H1 (cell line): ENCODE measurements at regions not wholly inside any gene's neighbourhood (a gene's known extent, or its start where the extent isn't known, plus 50 kb on each side); places are given as distances from the start of the nearest gene placed in this dataset.

Experiments
- CTCF ChIA-PET: fragments of 300-600 bp; sonication (Branson Sonifier 250); formaldehyde crosslinking; loops from one replicate; lab custom pipeline; 2021; ENCODE audit not compliant: partially characterized antibody; lab: Charles Lee
- POLR2A ChIA-PET: fragments of 300-600 bp; sonication (Branson Sonifier 250); formaldehyde crosslinking; loops from one replicate; lab custom pipeline; 2021; ENCODE audit warnings: inconsistent platforms; ENCODE audit not compliant: partially characterized antibody; lab: Charles Lee
- DNase-seq, 2 experiments: peaks; one replicate each; pipeline versions ENCODE4 v3.0.0 to v3.0.0-alpha.2; 2010 to 2022; ENCODE audit warnings: low spot score in 2 of 2, low read depth in 1 of 2, mixed read lengths in 1 of 2
- FAIRE-seq: peaks from 2 replicates; lab custom pipeline; 2011; peaks lifted over from hg19 to GRCh38; lab: Jason Lieb, UNC
- H2AFZ ChIP-seq: 2 replicates; pipeline ENCODE4 v1.8.1; 2012; ENCODE audit warnings: low read length, inconsistent platforms
- H2AK5ac ChIP-seq: 2 replicates; pipeline ENCODE4 v1.6.1; 2013; ENCODE audit warnings: low read depth, low read length
- H2BK120ac ChIP-seq: replicated peaks from 2 replicates; pipeline ENCODE3; 2013; ENCODE audit warnings: low read depth, low read length, inconsistent platforms
- H2BK12ac ChIP-seq: 2 replicates; pipeline ENCODE4 v1.6.1; 2013; ENCODE audit warnings: low read depth, low read length
- H2BK15ac ChIP-seq: 2 replicates; pipeline ENCODE4 v1.6.1; 2013; ENCODE audit warnings: low read length
- H2BK20ac ChIP-seq: 2 replicates; pipeline ENCODE4 v1.6.1; 2013; ENCODE audit warnings: low read length
- H2BK5ac ChIP-seq: 2 replicates; pipeline ENCODE4 v1.6.1; 2013; ENCODE audit warnings: low read depth, low read length
- H3K14ac ChIP-seq: 2 replicates; pipeline ENCODE4 v1.6.1; 2013; ENCODE audit warnings: inconsistent platforms; ENCODE audit not compliant: insufficient read length
- H3K18ac ChIP-seq: 2 replicates; pipeline ENCODE4 v1.6.1; 2013; ENCODE audit warnings: low read length; ENCODE audit errors: extremely low read depth
- H3K23ac ChIP-seq: 2 replicates; pipeline ENCODE4 v1.6.1; 2013; ENCODE audit warnings: inconsistent platforms; ENCODE audit not compliant: insufficient read length
- H3K23me2 ChIP-seq: 2 replicates; pipeline ENCODE4 v1.6.1; 2013; ENCODE audit warnings: low read depth, low read length
- H3K27ac ChIP-seq: 2 replicates; pipeline ENCODE4 v1.6.1; 2011; ENCODE audit warnings: low read depth, low read length, inconsistent platforms
- H3K27me3 ChIP-seq, 4 experiments: replicated peaks in 1 of 4; 1 replicate in 1 of 4; 2 replicates in 3 of 4; pipeline versions ENCODE4 v1.6.1 to v1.8.1; 2011 to 2013; ENCODE audit warnings: low read length in 3 of 4, mild to moderate bottlenecking in 3 of 4, inconsistent platforms in 2 of 4, mixed read lengths in 2 of 4, moderate library complexity in 1 of 4; ENCODE audit not compliant: control insufficient read depth in 3 of 4, insufficient read depth in 3 of 4; ENCODE audit errors: extremely low read depth in 1 of 4
- H3K36me3 ChIP-seq, 4 experiments: 2 replicates each; pipeline versions ENCODE4 v1.6.1 to v1.8.1; 2011 to 2013; ENCODE audit warnings: mild to moderate bottlenecking in 4 of 4, low read length in 3 of 4, moderate library complexity in 2 of 4, control low read depth in 1 of 4, inconsistent platforms in 1 of 4; ENCODE audit not compliant: insufficient read depth in 4 of 4, control insufficient read depth in 2 of 4
- H3K4ac ChIP-seq: replicated peaks from 2 replicates; pipeline ENCODE3; 2013; ENCODE audit warnings: low read length, low read depth, mixed read lengths, inconsistent platforms; ENCODE audit not compliant: insufficient read length
- H3K4me1 ChIP-seq, 4 experiments: replicated peaks in 1 of 4; 1 replicate in 1 of 4; 2 replicates in 3 of 4; pipeline versions ENCODE4 v1.6.1 to v1.8.1; 2011 to 2013; ENCODE audit warnings: low read length in 3 of 4, inconsistent platforms in 2 of 4, mixed read lengths in 1 of 4; ENCODE audit not compliant: insufficient read depth in 4 of 4, control insufficient read depth in 3 of 4
- H3K4me2 ChIP-seq, 2 experiments: 2 replicates each; pipeline versions ENCODE4 v1.6.1 to v1.8.1; 2011 to 2013; ENCODE audit warnings: low read depth in 2 of 2, low read length in 2 of 2, control low read depth in 1 of 2, inconsistent platforms in 1 of 2, mild to moderate bottlenecking in 1 of 2; ENCODE audit not compliant: insufficient read depth in 1 of 2
- H3K4me3 ChIP-seq, 4 experiments: fragments of 200-600, 300-600 bp in 1 of 4; sonication (generic), shearing (Covaris generic), sonication (Bioruptor Twin) in 1 of 4; 2 replicates each; pipeline versions ENCODE4 v1.5.1 to v1.8.1; 2011 to 2016; ENCODE audit warnings: low read length in 4 of 4, low read depth in 3 of 4, control low read depth in 2 of 4, inconsistent platforms in 2 of 4, mild to moderate bottlenecking in 2 of 4, mixed read lengths in 1 of 4, moderate library complexity in 1 of 4; ENCODE audit not compliant: insufficient read depth in 2 of 4; ENCODE audit errors: extremely low read depth in 1 of 4
- H3K56ac ChIP-seq: replicated peaks from 2 replicates; pipeline ENCODE3; 2013; ENCODE audit warnings: low read depth, mild to moderate bottlenecking, mixed read lengths, low read length, inconsistent platforms; ENCODE audit not compliant: insufficient read length
- H3K79me1 ChIP-seq: 2 replicates; pipeline ENCODE4 v1.6.1; 2013; ENCODE audit warnings: low read depth, low read length, control low read depth
- H3K79me2 ChIP-seq, 2 experiments: 2 replicates each; pipeline versions ENCODE4 v1.6.1 to v1.8.1; 2012 to 2013; ENCODE audit warnings: low read length in 2 of 2, mild to moderate bottlenecking in 2 of 2, inconsistent platforms in 1 of 2; ENCODE audit not compliant: insufficient read depth in 2 of 2, control insufficient read depth in 1 of 2
- H3K9ac ChIP-seq, 4 experiments: replicated peaks in 1 of 4; 1 replicate in 1 of 4; 2 replicates in 3 of 4; pipeline versions ENCODE4 v1.6.1 to v1.8.1; 2011 to 2013; ENCODE audit warnings: low read depth in 3 of 4, low read length in 3 of 4, control low read depth in 2 of 4, mild to moderate bottlenecking in 2 of 4, moderate library complexity in 2 of 4, inconsistent platforms in 1 of 4; ENCODE audit errors: extremely low read depth in 1 of 4
- H3K9me3 ChIP-seq, 2 experiments: 2 replicates each; pipeline versions ENCODE4 v1.6.1 to v1.8.1; 2012 to 2013; ENCODE audit warnings: mild to moderate bottlenecking in 2 of 2, moderate library complexity in 2 of 2, control low read depth in 1 of 2, inconsistent platforms in 1 of 2, low read depth in 1 of 2, low read length in 1 of 2, mixed read lengths in 1 of 2; ENCODE audit not compliant: insufficient read depth in 2 of 2
- H4K20me1 ChIP-seq, 2 experiments: replicated peaks in 1 of 2; 2 replicates each; pipeline versions ENCODE3 to v1.8.1; 2011 to 2013; ENCODE audit warnings: inconsistent platforms in 2 of 2, low read length in 2 of 2, mild to moderate bottlenecking in 1 of 2; ENCODE audit not compliant: insufficient read depth in 2 of 2, control insufficient read depth in 1 of 2
- H4K5ac ChIP-seq: 2 replicates; pipeline ENCODE4 v1.6.1; 2013; ENCODE audit warnings: low read length, low read depth, mixed read lengths, inconsistent platforms; ENCODE audit not compliant: insufficient read length
- H4K8ac ChIP-seq: 2 replicates; pipeline ENCODE4 v1.8.0; 2013; ENCODE audit warnings: mild to moderate bottlenecking, moderate library complexity, low read length, inconsistent platforms; ENCODE audit not compliant: insufficient read depth; ENCODE audit errors: extremely low read depth
- H4K91ac ChIP-seq: replicated peaks from 2 replicates; pipeline ENCODE3; 2013; ENCODE audit warnings: low read length, mixed read lengths, inconsistent platforms; ENCODE audit not compliant: insufficient read length
- BACH1 ChIP-seq: IDR thresholded peaks from 2 replicates; pipeline ENCODE4 v1.6.1; 2012; ENCODE audit warnings: low read length, improper control_type of control experiment
- BCL11A ChIP-seq, 2 experiments: IDR thresholded peaks; one replicate each; pipeline ENCODE4 v1.6.1; 2011; ENCODE audit warnings: low read depth in 2 of 2, low read length in 2 of 2, mild to moderate bottlenecking in 2 of 2
- BRCA1 ChIP-seq: IDR thresholded peaks from 2 replicates; pipeline ENCODE4 v1.6.1; 2012; ENCODE audit warnings: low read depth, low read length, improper control_type of control experiment
- EGR1 ChIP-seq: IDR thresholded peaks from 2 replicates; pipeline ENCODE4 v1.6.1; 2011; ENCODE audit warnings: low read depth, low read length, borderline replicate concordance
- EZH2 ChIP-seq: fragments of 200-600 bp; sonication (generic); IDR thresholded peaks from 2 replicates; pipeline ENCODE4 v1.7.1; 2012; ENCODE audit warnings: low read depth, mild to moderate bottlenecking, moderate library complexity, low read length, inconsistent platforms; ENCODE audit not compliant: severe bottlenecking
- GTF2F1 ChIP-seq: IDR thresholded peaks from 2 replicates; pipeline ENCODE4 v1.6.1; 2012; ENCODE audit warnings: low read depth, low read length, improper control_type of control experiment, borderline replicate concordance
- SIN3A ChIP-seq, 2 experiments: IDR thresholded peaks in 1 of 2; conservative IDR thresholded peaks in 1 of 2; 2 replicates each; pipeline ENCODE4 v1.6.1; 2011 to 2012; ENCODE audit warnings: low read length in 2 of 2, improper control_type of control experiment in 1 of 2, low read depth in 1 of 2, mild to moderate bottlenecking in 1 of 2
- SP2 ChIP-seq: IDR thresholded peaks from 2 replicates; pipeline ENCODE4 v1.6.1; 2012; ENCODE audit warnings: mild to moderate bottlenecking, low read length, inconsistent platforms
- SRF ChIP-seq: IDR thresholded peaks from 2 replicates; pipeline ENCODE4 v1.6.1; 2011; ENCODE audit warnings: mild to moderate bottlenecking, low read depth, low read length, moderate library complexity
- SUZ12 ChIP-seq: fragments of 200-600 bp; sonication (generic); IDR thresholded peaks from 2 replicates; pipeline ENCODE4 v1.6.1; 2012; ENCODE audit warnings: mild to moderate bottlenecking, inconsistent platforms, low read length, moderate library complexity, mixed read lengths
- TAF7 ChIP-seq: optimal IDR thresholded peaks from 2 replicates; pipeline ENCODE3; 2011; ENCODE audit warnings: low read depth, mild to moderate bottlenecking, inconsistent platforms, low read length, moderate library complexity, borderline replicate concordance
- WGBS, 2 experiments: shearing (Covaris generic) in 1 of 2; methylation state at CpG; one replicate each; pipeline versions ENCODE4 v1.1.6 to v1.1.7; 2013 to 2015; ENCODE audit warnings: low lambda C conversion rate in 2 of 2, mixed read lengths in 2 of 2, inconsistent platforms in 1 of 2, low coverage in 1 of 2, missing lambda C conversion rate in 1 of 2; ENCODE audit not compliant: insufficient replicate concordance in 2 of 2, insufficient coverage in 1 of 2, insufficient read length in 1 of 2; ENCODE audit errors: extremely low coverage in 1 of 2, missing lambda C conversion rate in 1 of 2; 5-methylcytosine and 5-hydroxymethylcytosine counted together
- TF ChIP-seq, protein P1 (sequence below): IDR thresholded peaks from 2 replicates; pipeline ENCODE4 v1.6.1; 2011; ENCODE audit warnings: low read depth, mild to moderate bottlenecking, low read length; ENCODE audit not compliant: insufficient read depth
- TF ChIP-seq, protein P2 (sequence below): IDR thresholded peaks from 2 replicates; pipeline ENCODE4 v1.6.1; 2012; ENCODE audit warnings: inconsistent platforms
- TF ChIP-seq, protein P3 (sequence below): IDR thresholded peaks from 2 replicates; pipeline ENCODE4 v1.6.1; 2012; ENCODE audit warnings: inconsistent platforms

DNA sequence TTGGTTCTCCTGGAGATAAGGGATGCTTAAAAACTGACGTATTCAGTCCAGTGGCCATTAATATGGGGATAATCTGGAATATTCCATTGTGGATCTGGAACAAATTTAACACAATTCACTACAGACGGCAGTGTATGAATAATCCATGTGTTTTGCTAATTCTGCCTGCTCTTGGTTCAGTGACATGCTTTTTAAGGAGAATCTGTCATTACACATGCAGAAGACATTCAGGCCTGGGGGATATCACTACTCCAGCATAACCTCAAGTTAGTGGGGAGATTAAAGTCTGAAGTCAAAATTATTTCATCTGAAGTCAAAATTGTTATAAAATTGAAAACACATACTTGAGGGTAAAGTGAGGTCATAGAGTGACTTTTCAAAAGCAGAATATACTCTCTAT lies 789.3 kb downstream of the USP25 start:
- Histone ChIP-seq H3K27ac (no peak overlapping the region), H2BK15ac (no peak overlapping the region), H3K36me3 (no peaks in the 10 kb centered on the region), H2BK5ac (no peak overlapping the region), H3K14ac (no peak overlapping the region), H3K23ac (no peak overlapping the region), H2AK5ac (no peak overlapping the region), H2AFZ (no peak overlapping the region), H3K79me1 (no peaks in the 10 kb centered on the region), H2BK120ac (no peak overlapping the region), H2BK20ac (no peak overlapping the region), H3K4ac (no peak overlapping the region), H3K18ac (no peak overlapping the region), H3K27me3 (no peaks in the 10 kb centered on the region), H4K5ac (no peak overlapping the region), H4K20me1 (no peaks in the 10 kb centered on the region), H3K56ac (no peak overlapping the region), H3K9ac (no peak overlapping the region), H2BK12ac (no peak overlapping the region), H3K9me3 (no peaks in the 10 kb centered on the region), H3K23me2 (no peaks in the 10 kb centered on the region), H3K4me1 (no peaks in the 10 kb centered on the region), H4K8ac (no peak overlapping the region), H3K79me2 (no peaks in the 10 kb centered on the region), H4K91ac (no peak overlapping the region), H3K4me2 (no peak overlapping the region), H3K4me3 (no peak overlapping the region)
- ChIA-PET CTCF (no interaction called here), POLR2A (no interaction called here)
- WGBS, 2 experiments: 89% methylated on average over 2 of the region's 2 CpGs; no CpG with 5 or more reads in 1 of the 2 experiments
- DNase-seq (no peak), FAIRE-seq (no peak)
- TF ChIP-seq, protein P1, sequence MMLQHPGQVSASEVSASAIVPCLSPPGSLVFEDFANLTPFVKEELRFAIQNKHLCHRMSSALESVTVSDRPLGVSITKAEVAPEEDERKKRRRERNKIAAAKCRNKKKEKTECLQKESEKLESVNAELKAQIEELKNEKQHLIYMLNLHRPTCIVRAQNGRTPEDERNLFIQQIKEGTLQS: no peak
- TF ChIP-seq, protein P2, sequence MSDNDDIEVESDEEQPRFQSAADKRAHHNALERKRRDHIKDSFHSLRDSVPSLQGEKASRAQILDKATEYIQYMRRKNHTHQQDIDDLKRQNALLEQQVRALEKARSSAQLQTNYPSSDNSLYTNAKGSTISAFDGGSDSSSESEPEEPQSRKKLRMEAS: no peak
- no peak for TF ChIP-seq SUZ12
- TF ChIP-seq BRCA1: no peak
- no peak for TF ChIP-seq SP2
- TF ChIP-seq GTF2F1: no peak
- TF ChIP-seq SIN3A (conservative IDR thresholded peaks at IDR 0.05 in 1 of 2, IDR thresholded peaks at IDR 0.05 in 1 of 2; ENCODE audit: low read depth in 1 of 2, low read length in 2 of 2): no peak
- no peak for TF ChIP-seq EGR1
- TF ChIP-seq EZH2: no peak
- TF ChIP-seq, protein P3, sequence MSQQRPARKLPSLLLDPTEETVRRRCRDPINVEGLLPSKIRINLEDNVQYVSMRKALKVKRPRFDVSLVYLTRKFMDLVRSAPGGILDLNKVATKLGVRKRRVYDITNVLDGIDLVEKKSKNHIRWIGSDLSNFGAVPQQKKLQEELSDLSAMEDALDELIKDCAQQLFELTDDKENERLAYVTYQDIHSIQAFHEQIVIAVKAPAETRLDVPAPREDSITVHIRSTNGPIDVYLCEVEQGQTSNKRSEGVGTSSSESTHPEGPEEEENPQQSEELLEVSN: no peak
- no peak for TF ChIP-seq SRF
- no peak for TF ChIP-seq TAF7
- TF ChIP-seq BACH1: no peak
- TF ChIP-seq BCL11A (IDR thresholded peaks at IDR 0.05; ENCODE audit: low read depth in 2 of 2, low read length in 2 of 2): no peak
